Testis (tissue), 2 donors: ENCODE measurements at regions not wholly inside any gene's neighbourhood (a gene's known extent, or its start where the extent isn't known, plus 50 kb on each side); places are given as distances from the start of the nearest gene placed in this dataset.

Experiments
- DNase-seq: peaks from one replicate; pipeline ENCODE4 v3.0.0-alpha.2; 2019
- H3K27ac ChIP-seq, 2 donors: fragments of 200-600 bp; sonication (generic); one replicate each; pipeline ENCODE4 v1.5.1; 2019
- H3K27me3 ChIP-seq: fragments of 200-600 bp; sonication (generic); one replicate; pipeline ENCODE4 v1.5.1; 2019
- H3K36me3 ChIP-seq: fragments of 200-600 bp; sonication (generic); one replicate; pipeline ENCODE4 v1.5.1; 2017; ENCODE audit warnings: low read depth; ENCODE audit errors: missing control alignments
- H3K4me1 ChIP-seq: fragments of 200-600 bp; sonication (generic); one replicate; pipeline ENCODE4 v1.5.1; 2019
- H3K4me3 ChIP-seq, 2 donors: fragments of 200-600 bp; sonication (generic); one replicate each; pipeline ENCODE4 v1.5.1; 2017 to 2019
- H3K9me3 ChIP-seq: fragments of 200-600 bp; sonication (generic); one replicate; pipeline ENCODE4 v1.5.1; 2017
- CTCF ChIP-seq, 3 experiments: fragments of 450-650 bp in 2 of 3; fragments of 200-600 bp in 1 of 3; sonication (generic) in 1 of 3; IDR thresholded peaks; one replicate each; pipeline ENCODE4 v1.5.1; 2016 to 2019; ENCODE audit warnings: antibody characterized with exemption in 3 of 3, mild to moderate bottlenecking in 2 of 3, moderate library complexity in 1 of 3
- POLR2A ChIP-seq: fragments of 450-650 bp; IDR thresholded peaks from one replicate; pipeline ENCODE4 v1.6.1; 2017; ENCODE audit warnings: antibody characterized with exemption, mild to moderate bottlenecking, moderate library complexity
- WGBS, 2 donors: methylation state at CpG; one replicate each; pipeline ENCODE4 v1.1.5; 2018; 5-methylcytosine and 5-hydroxymethylcytosine counted together
- intact Hi-C: fragments of 100-400 bp; cut with DNase I; formaldehyde crosslinking; loops from one replicate; pipeline ENCODE4 v1.15.1; 2023; ENCODE audit warnings: low total_unique reads

GRCh38 chr11:69212798-69213110, 57.0 kb downstream of the SMIM38 start:
- no peak overlapping the region for H3K4me3 ChIP-seq
- no peaks in the 10 kb centered on the region for H3K36me3 ChIP-seq
- H3K27me3 ChIP-seq, result no peaks in the 10 kb centered on the region
- H3K27ac ChIP-seq, result no peak overlapping the region
- TF ChIP-seq CTCF (IDR thresholded peaks at IDR 0.05) (no peak), POLR2A (no peak)
- peak; percentile 7 for DNase-seq
- H3K9me3 ChIP-seq, result no peaks in the 10 kb centered on the region
- H3K4me1 ChIP-seq, result no peaks in the 10 kb centered on the region
- intact Hi-C loops, result no loop called here
- WGBS, 2 donors, result 96 to 100% methylated on average over 4 to 5 of the region's 5 CpGs

- intact Hi-C loops, result no loop called here
- 90 to 93% methylated on average over 9 of the region's 9 CpGs for WGBS, 2 donors
- H3K27ac ChIP-seq, result no peak overlapping the region
- no peak overlapping the region for H3K4me3 ChIP-seq
- no peaks in the 10 kb centered on the region for H3K36me3 ChIP-seq
- H3K4me1 ChIP-seq, result no peaks in the 10 kb centered on the region
- H3K9me3 ChIP-seq, result no peaks in the 10 kb centered on the region
- no peak for DNase-seq
- H3K27me3 ChIP-seq, result no peaks in the 10 kb centered on the region
- TF ChIP-seq CTCF (IDR thresholded peaks at IDR 0.05) (no peak), POLR2A (no peak)
Measured at GRCh38 chr11:69213316-69213715, 57.6 kb downstream of the SMIM38 start.

GRCh38 chr11:69213964-69214363, 58.2 kb downstream of the SMIM38 start:
- intact Hi-C loops, result no loop called here
- no peak for DNase-seq
- Histone ChIP-seq H3K36me3 (no peaks in the 10 kb centered on the region), H3K4me3 (no peak overlapping the region), H3K9me3 (no peaks in the 10 kb centered on the region), H3K4me1 (no peaks in the 10 kb centered on the region), H3K27me3 (no peaks in the 10 kb centered on the region), H3K27ac (no peak overlapping the region)
- 92 to 100% methylated on average over 1 of the region's 1 CpG for WGBS, 2 donors
- no peak for TF ChIP-seq POLR2A
- no peak for TF ChIP-seq CTCF (IDR thresholded peaks at IDR 0.05)

- peak; percentile 3 for DNase-seq
- no peak for TF ChIP-seq CTCF (IDR thresholded peaks at IDR 0.05)
- TF ChIP-seq POLR2A, result no peak
- intact Hi-C loops, result no loop called here
Measured at GRCh38 chr11:69215216-69215615, 59.5 kb downstream of the SMIM38 start.

GRCh38 chr11:69215784-69216415, 60.2 kb downstream of the SMIM38 start:
- WGBS, 2 donors, result 86 to 90% methylated on average over 6 of the region's 6 CpGs
- Histone ChIP-seq H3K27ac (no peak overlapping the region), H3K27me3 (no peaks in the 10 kb centered on the region), H3K36me3 (no peaks in the 10 kb centered on the region), H3K4me3 (no peak overlapping the region), H3K4me1 (no peaks in the 10 kb centered on the region), H3K9me3 (no peaks in the 10 kb centered on the region)
- intact Hi-C loops, result no loop called here
- no peak for TF ChIP-seq POLR2A
- TF ChIP-seq CTCF (IDR thresholded peaks at IDR 0.05), result no peak
- DNase-seq, result peak; percentile 7

More at GRCh38 chr11:69215216-69215615, 59.5 kb downstream of the SMIM38 start:
- Histone ChIP-seq H3K27me3 (no peaks in the 10 kb centered on the region), H3K9me3 (no peaks in the 10 kb centered on the region), H3K27ac (no peak overlapping the region), H3K4me3 (no peak overlapping the region), H3K4me1 (no peaks in the 10 kb centered on the region), H3K36me3 (no peaks in the 10 kb centered on the region)
- WGBS, 2 donors, result 86% methylated on average over 1 of the region's 1 CpG
